H1 (cell line): ENCODE measurements at regions not wholly inside any gene's neighbourhood (a gene's known extent, or its start where the extent isn't known, plus 50 kb on each side); places are given as distances from the start of the nearest gene placed in this dataset.

Experiments used
- BCL11A ChIP-seq, 2 experiments: IDR thresholded peaks; one replicate each; pipeline ENCODE4 v1.6.1; 2011; ENCODE audit warnings: low read depth in 2 of 2, low read length in 2 of 2, mild to moderate bottlenecking in 2 of 2
- KDM4A ChIP-seq: IDR thresholded peaks from one replicate; pipeline ENCODE4 v1.7.1; 2012; ENCODE audit warnings: low read depth, mild to moderate bottlenecking, moderate library complexity, low read length, inconsistent platforms; ENCODE audit not compliant: severe bottlenecking
- RNF2 ChIP-seq: fragments of 200-900, 300-1000 bp; sonication (generic); IDR thresholded peaks from 2 replicates; pipeline ENCODE4 v1.7.1; 2016; ENCODE audit warnings: borderline replicate concordance, low read depth, mild to moderate bottlenecking, antibody characterized with exemption, low read length; ENCODE audit not compliant: poor library complexity, severe bottlenecking; ENCODE audit errors: missing control alignments
- TCF12 ChIP-seq: IDR thresholded peaks from 2 replicates; pipeline ENCODE4 v1.6.1; 2011; ENCODE audit warnings: low read depth, mild to moderate bottlenecking, low read length

DNA sequence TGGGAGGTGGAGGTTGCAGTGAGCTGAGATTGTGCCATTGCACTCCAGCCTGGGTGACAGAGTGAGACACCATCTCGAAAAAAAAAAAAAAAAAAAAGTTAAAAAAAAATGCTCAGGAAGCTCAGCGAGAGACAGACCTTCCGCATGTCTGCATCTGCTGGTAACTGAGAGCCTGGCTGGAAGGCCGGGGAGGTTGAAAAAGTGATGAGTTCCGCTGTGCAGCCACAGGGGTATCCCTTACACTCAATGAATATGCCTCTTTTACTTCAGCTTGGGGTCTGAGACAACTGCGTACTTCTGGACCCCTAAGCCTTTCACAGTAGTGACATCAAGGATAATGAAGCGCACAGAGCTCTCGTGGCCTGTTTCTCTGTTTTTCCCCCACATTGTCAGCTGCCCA is 179.9 kb upstream of the KLF4 start (continued):
- TF ChIP-seq BCL11A (IDR thresholded peaks at IDR 0.05; ENCODE audit: low read depth in 2 of 2, low read length in 2 of 2), result no peak
- no peak for TF ChIP-seq TCF12
- TF ChIP-seq KDM4A, result no peak
- no peak for TF ChIP-seq RNF2
